Thyroid gland (tissue), 4 donors: ENCODE measurements at regions not wholly inside any gene's neighbourhood (a gene's known extent, or its start where the extent isn't known, plus 50 kb on each side); places are given as distances from the start of the nearest gene placed in this dataset.
"Not testable (repeated sequence)": the region's sequence is repeated elsewhere in the genome, so short reads cannot be mapped to it uniquely, and the experiment has no call there.

Experiments
- DNase-seq, 2 donors: peaks; one replicate each; pipeline ENCODE4 v3.0.0-alpha.2; 2019
- H3K27ac ChIP-seq, 3 donors: fragments of 200-600 bp; sonication (generic); 1 replicate in 2 of 3; 2 replicates in 1 of 3; pipeline ENCODE4 v1.5.1; 2016 to 2019; ENCODE audit warnings: mild to moderate bottlenecking in 1 of 3, moderate library complexity in 1 of 3
- H3K27me3 ChIP-seq: fragments of 200-600 bp; sonication (generic); one replicate; pipeline ENCODE4 v1.5.1; 2019
- H3K36me3 ChIP-seq, 2 donors: fragments of 200-600 bp; sonication (generic); one replicate each; pipeline ENCODE4 v1.5.1; 2016 to 2019
- H3K4me1 ChIP-seq, 2 donors: fragments of 200-600 bp; sonication (generic); one replicate each; pipeline ENCODE4 v1.5.1; 2017 to 2019
- H3K4me3 ChIP-seq, 3 donors: fragments of 200-600 bp; sonication (generic); replicated peaks in 1 of 3; 1 replicate in 2 of 3; 2 replicates in 1 of 3; pipeline ENCODE4 v1.5.1; 2016; ENCODE audit warnings: mild to moderate bottlenecking in 1 of 3
- H3K9me3 ChIP-seq: fragments of 200-600 bp; sonication (generic); one replicate; pipeline ENCODE4 v1.5.1; 2017
- CTCF ChIP-seq, 6 experiments: fragments of 200-600 bp in 3 of 6; fragments of 450-650 bp in 3 of 6; sonication (generic) in 3 of 6; IDR thresholded peaks; one replicate each; pipeline ENCODE4 v1.5.1; 2016 to 2019; ENCODE audit warnings: antibody characterized with exemption in 6 of 6, mild to moderate bottlenecking in 2 of 6, inconsistent platforms in 1 of 6, moderate library complexity in 1 of 6
- POLR2A ChIP-seq, 2 donors: fragments of 450-650 bp; IDR thresholded peaks; one replicate each; pipeline ENCODE4 v1.6.1; 2017; ENCODE audit warnings: antibody characterized with exemption in 2 of 2, mild to moderate bottlenecking in 2 of 2, moderate library complexity in 1 of 2
- WGBS, 2 donors: methylation state at CpG; one replicate each; pipeline ENCODE4 v1.1.5; 2017; 5-methylcytosine and 5-hydroxymethylcytosine counted together
- intact Hi-C: fragments of 100-400 bp; cut with DNase I; formaldehyde crosslinking; loops from one replicate; pipeline ENCODE4 v1.15.1; 2023

- TF ChIP-seq POLR2A (IDR thresholded peaks at IDR 0.05) (no peak), CTCF (IDR thresholded peaks at IDR 0.05) (no peak)
- Histone ChIP-seq H3K4me1 (no peaks in the 10 kb centered on the region), H3K9me3 (no peaks in the 10 kb centered on the region), H3K27ac (no peak overlapping the region), H3K36me3 (no peaks in the 10 kb centered on the region), H3K27me3 (no peaks in the 10 kb centered on the region), H3K4me3 (no peak overlapping the region)
- DNase-seq = no peak
- intact Hi-C loops = no loop called here
Observed at GRCh38 chr4:27964095-27964494, 1103.5 kb downstream of the STIM2 start.

DNA sequence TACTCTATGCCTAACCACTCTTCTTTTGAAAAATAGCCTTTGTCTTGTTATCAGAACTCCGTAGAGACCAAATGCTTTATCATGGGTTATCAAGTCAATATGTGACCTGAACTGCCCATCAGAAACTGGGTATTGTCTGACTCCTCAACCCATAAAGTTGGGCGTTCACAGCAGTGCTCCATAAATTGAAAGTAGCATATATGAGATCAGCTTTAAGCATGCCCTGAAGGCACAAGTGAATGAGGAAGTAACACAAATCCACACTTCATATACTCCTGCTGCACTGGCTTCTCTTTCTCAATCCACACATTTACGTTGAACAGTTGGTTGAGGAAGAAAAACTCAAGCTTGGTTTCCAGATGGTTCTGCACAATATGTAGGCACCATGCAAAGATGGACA, 1106.0 kb downstream of the STIM2 start:
- no peak overlapping the region for H3K27ac ChIP-seq
- 82 to 92% methylated on average over 3 of the region's 3 CpGs for WGBS, 2 donors
- H3K4me1 ChIP-seq = no peaks in the 10 kb centered on the region
- intact Hi-C loops = no loop called here
- TF ChIP-seq CTCF (IDR thresholded peaks at IDR 0.05) (no peak), POLR2A (IDR thresholded peaks at IDR 0.05) (no peak)
- no peaks in the 10 kb centered on the region for H3K36me3 ChIP-seq
- no peaks in the 10 kb centered on the region for H3K27me3 ChIP-seq
- no peak overlapping the region for H3K4me3 ChIP-seq
- DNase-seq = no peak
- H3K9me3 ChIP-seq = no peaks in the 10 kb centered on the region

DNA sequence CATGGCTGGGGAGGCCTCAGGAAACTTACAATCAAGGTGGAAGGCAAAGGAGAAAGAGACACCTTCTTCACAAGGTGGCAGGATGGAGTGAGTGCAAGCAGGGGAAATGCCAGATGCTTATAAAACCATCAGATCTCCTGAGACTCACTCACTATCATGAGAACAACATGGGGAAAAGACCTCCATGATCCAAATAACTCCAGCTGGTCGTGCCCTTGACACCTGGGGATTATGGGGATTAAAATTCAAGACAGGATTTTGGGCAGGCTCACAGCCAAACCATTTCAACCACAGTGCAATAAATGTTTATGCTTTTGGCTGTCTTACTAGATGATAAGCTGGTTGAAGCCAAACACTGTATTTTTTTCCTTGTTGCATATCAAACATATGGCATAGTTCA, 1112.4 kb downstream of the STIM2 start:
- intact Hi-C loops = no loop called here
- no peaks in the 10 kb centered on the region for H3K36me3 ChIP-seq
- H3K4me3 ChIP-seq = no peak overlapping the region
- no peaks in the 10 kb centered on the region for H3K27me3 ChIP-seq
- no peaks in the 10 kb centered on the region for H3K9me3 ChIP-seq
- H3K27ac ChIP-seq = no peak overlapping the region
- H3K4me1 ChIP-seq = no peaks in the 10 kb centered on the region
- DNase-seq = no peak
- WGBS, 2 donors = 37 to 76% methylated on average over 1 of the region's 1 CpG
- no peak for TF ChIP-seq POLR2A (IDR thresholded peaks at IDR 0.05)
- no peak for TF ChIP-seq CTCF (IDR thresholded peaks at IDR 0.05)

DNA sequence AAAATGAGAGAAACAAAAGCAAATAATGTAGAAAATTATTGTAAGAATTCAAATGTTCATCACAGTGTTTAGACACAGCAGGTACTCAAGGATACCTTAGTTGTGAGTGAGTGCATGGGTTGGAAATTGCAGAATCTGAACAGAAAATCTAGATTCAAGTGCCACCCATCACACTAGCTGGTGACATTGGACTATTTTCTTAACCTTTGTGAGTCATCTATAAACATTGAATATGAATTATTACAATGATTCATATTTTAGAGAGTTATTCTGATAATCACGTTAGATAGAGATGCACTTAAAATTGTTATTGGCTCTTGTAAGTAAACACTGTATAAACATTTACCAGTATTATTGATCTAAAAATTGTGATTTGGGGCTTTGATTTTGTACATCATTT, 1113.1 kb downstream of the STIM2 start:
- no peaks in the 10 kb centered on the region for H3K4me1 ChIP-seq
- no peaks in the 10 kb centered on the region for H3K27me3 ChIP-seq
- no peak for TF ChIP-seq CTCF (IDR thresholded peaks at IDR 0.05)
- no peak overlapping the region for H3K27ac ChIP-seq
- H3K4me3 ChIP-seq = no peak overlapping the region
- H3K9me3 ChIP-seq = no peaks in the 10 kb centered on the region
- WGBS, 2 donors = 82 to 91% methylated on average over 1 of the region's 1 CpG
- no peaks in the 10 kb centered on the region for H3K36me3 ChIP-seq
- DNase-seq = no peak
- intact Hi-C loops = no loop called here

- no peaks in the 10 kb centered on the region for H3K4me1 ChIP-seq
- intact Hi-C loops = no loop called here
- no peaks in the 10 kb centered on the region for H3K27me3 ChIP-seq
- H3K4me3 ChIP-seq = no peak overlapping the region
- WGBS, 2 donors = 24 to 32% methylated on average over 2 of the region's 2 CpGs
- H3K36me3 ChIP-seq = no peaks in the 10 kb centered on the region
- H3K27ac ChIP-seq = no peak overlapping the region
- DNase-seq = no peak
- H3K9me3 ChIP-seq = no peaks in the 10 kb centered on the region
- TF ChIP-seq CTCF (IDR thresholded peaks at IDR 0.05) (no peak), POLR2A (IDR thresholded peaks at IDR 0.05) (no peak)
Observed at GRCh38 chr4:27974339-27974738, 1113.7 kb downstream of the STIM2 start.

GRCh38 chr4:27974881-27975280, 1114.2 kb downstream of the STIM2 start:
- intact Hi-C loops, H3K4me3 ChIP-seq, DNase-seq, H3K36me3 ChIP-seq, H3K27me3 ChIP-seq, H3K27ac ChIP-seq, H3K4me1 ChIP-seq, H3K9me3 ChIP-seq: not testable (repeated sequence)
- 72 to 76% methylated on average over 3 of the region's 3 CpGs for WGBS, 2 donors

- H3K4me3 ChIP-seq, H3K27ac ChIP-seq, H3K36me3 ChIP-seq, DNase-seq, H3K9me3 ChIP-seq, intact Hi-C loops, H3K27me3 ChIP-seq, H3K4me1 ChIP-seq: not testable (repeated sequence)
- 67 to 97% methylated on average over 4 to 10 of the region's 22 CpGs for WGBS, 2 donors
Observed at GRCh38 chr4:27978427-27979109, 1117.9 kb downstream of the STIM2 start.
